Vagina (tissue), 2 donors: ENCODE measurements at regions not wholly inside any gene's neighbourhood (a gene's known extent, or its start where the extent isn't known, plus 50 kb on each side); places are given as distances from the start of the nearest gene placed in this dataset.

ENCODE experiments used
- DNase-seq, 2 donors: peaks; one replicate each; pipeline ENCODE4 v3.0.0-alpha.2; 2017; ENCODE audit errors: extremely low spot score in 2 of 2
- H3K27ac ChIP-seq: fragments of 200-600 bp; sonication (generic); one replicate; pipeline ENCODE4 v1.5.1; 2019
- H3K27me3 ChIP-seq: fragments of 200-600 bp; sonication (generic); one replicate; pipeline ENCODE4 v1.5.1; 2019
- H3K36me3 ChIP-seq, 2 donors: fragments of 200-600 bp; sonication (generic); one replicate each; pipeline ENCODE4 v1.5.1; 2017 to 2019
- H3K4me1 ChIP-seq: fragments of 200-600 bp; sonication (generic); one replicate; pipeline ENCODE4 v1.5.1; 2019
- H3K4me3 ChIP-seq, 2 donors: fragments of 200-600 bp; sonication (generic); 1 replicate in 1 of 2; 2 replicates in 1 of 2; pipeline ENCODE4 v1.5.1; 2016 to 2019
- H3K9me3 ChIP-seq: fragments of 200-600 bp; sonication (generic); one replicate; pipeline ENCODE4 v1.5.1; 2019
- CTCF ChIP-seq, 3 experiments: fragments of 450-650 bp in 2 of 3; fragments of 200-600 bp in 1 of 3; sonication (generic) in 1 of 3; IDR thresholded peaks; one replicate each; pipeline ENCODE4 v1.5.1; 2017 to 2019; ENCODE audit warnings: antibody characterized with exemption in 3 of 3, mild to moderate bottlenecking in 2 of 3, moderate library complexity in 2 of 3
- POLR2A ChIP-seq, 2 donors: fragments of 450-650 bp; IDR thresholded peaks; one replicate each; pipeline ENCODE4 v1.6.1; 2017; ENCODE audit warnings: antibody characterized with exemption in 2 of 2, mild to moderate bottlenecking in 2 of 2, moderate library complexity in 2 of 2
- POLR2AphosphoS5 ChIP-seq, 2 donors: sonication (generic); formaldehyde crosslinking; IDR thresholded peaks; one replicate each; pipeline ENCODE4 v1.9.0; 2017; ENCODE audit warnings: antibody characterized with exemption in 2 of 2, mild to moderate bottlenecking in 2 of 2, low read depth in 1 of 2; ENCODE audit not compliant: insufficient read depth in 1 of 2
- intact Hi-C: fragments of 100-400 bp; cut with DNase I; formaldehyde crosslinking; loops from one replicate; pipeline ENCODE4 v1.15.1; 2023

GRCh38 chrX:39893417-39894338 lies 204.1 kb downstream of the BCOR start:
- DNase-seq, result no peak
- H3K27me3 ChIP-seq, result no peaks in the 10 kb centered on the region
- no peak overlapping the region for H3K27ac ChIP-seq
- TF ChIP-seq CTCF (IDR thresholded peaks at IDR 0.05), result no peak
- TF ChIP-seq POLR2A (IDR thresholded peaks at IDR 0.05), result no peak
- TF ChIP-seq POLR2AphosphoS5 (IDR thresholded peaks at IDR 0.05; ENCODE audit: insufficient read depth in 1 of 2, low read depth in 1 of 2), result no peak
- intact Hi-C loops, result no loop called here
- no peaks in the 10 kb centered on the region for H3K36me3 ChIP-seq
- H3K9me3 ChIP-seq, result no peaks in the 10 kb centered on the region
- H3K4me1 ChIP-seq, result peaks cover 11% of the 10 kb centered on the region
- H3K4me3 ChIP-seq, result no peak overlapping the region

- Histone ChIP-seq H3K4me3 (no peak overlapping the region), H3K27ac (no peak overlapping the region), H3K36me3 (no peaks in the 10 kb centered on the region), H3K4me1 (peaks cover 11% of the 10 kb centered on the region), H3K27me3 (no peaks in the 10 kb centered on the region), H3K9me3 (no peaks in the 10 kb centered on the region)
- TF ChIP-seq POLR2AphosphoS5 (IDR thresholded peaks at IDR 0.05; ENCODE audit: insufficient read depth in 1 of 2, low read depth in 1 of 2), result no peak
- DNase-seq, result no peak
- intact Hi-C loops, result no loop called here
These were observed 203.1 kb downstream of the BCOR start for GRCh38 chrX:39894683-39895082.

DNA sequence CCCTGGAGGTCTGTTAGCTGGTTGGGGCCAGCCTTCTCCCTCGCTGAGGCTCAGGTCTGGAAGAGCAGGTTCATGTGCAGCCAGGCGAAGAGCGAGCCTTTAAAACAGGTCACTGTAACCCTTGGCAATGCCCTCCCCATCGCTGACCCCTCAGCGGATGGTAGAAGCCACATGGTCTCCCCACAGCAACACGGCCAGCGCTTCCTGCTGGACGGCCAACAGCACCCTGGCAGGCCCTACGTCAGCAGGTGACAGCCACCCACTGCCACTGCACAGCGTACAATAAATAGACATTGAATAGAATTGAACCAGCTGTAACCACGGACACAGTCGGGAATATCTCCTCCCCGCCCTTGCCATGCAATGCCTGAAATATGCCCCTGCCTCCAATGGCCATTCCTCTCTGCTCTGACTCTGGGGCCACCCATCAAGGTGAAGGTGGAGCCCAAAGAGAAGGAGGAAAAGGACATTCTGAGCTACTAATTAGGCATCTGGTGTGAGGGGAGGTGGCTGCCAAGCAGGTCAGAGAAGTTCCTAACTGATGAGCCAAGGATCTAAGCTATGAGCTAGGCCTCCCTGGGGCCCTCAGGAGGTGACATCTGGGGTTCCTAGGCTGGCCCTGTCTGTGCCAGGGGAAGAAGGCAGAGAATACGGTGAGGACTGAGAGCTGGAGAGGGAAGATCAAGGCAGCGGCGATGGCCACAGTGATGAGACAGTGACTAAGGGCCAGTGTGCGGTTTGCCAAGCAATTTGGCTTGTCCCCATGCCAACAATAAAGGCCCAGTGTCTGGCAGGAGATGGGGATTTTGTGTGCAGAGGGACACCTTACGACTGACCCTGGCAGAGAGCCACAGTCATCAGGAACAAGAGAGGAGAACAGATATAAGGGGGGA lies 202.3 kb downstream of the BCOR start:
- Histone ChIP-seq H3K27me3 (no peaks in the 10 kb centered on the region), H3K9me3 (no peaks in the 10 kb centered on the region), H3K27ac (no peak overlapping the region), H3K4me1 (peaks cover 11% of the 10 kb centered on the region), H3K36me3 (no peaks in the 10 kb centered on the region), H3K4me3 (no peak overlapping the region)
- intact Hi-C loops, result no loop called here
- TF ChIP-seq POLR2A (IDR thresholded peaks at IDR 0.05) (no peak), POLR2AphosphoS5 (IDR thresholded peaks at IDR 0.05; ENCODE audit: insufficient read depth in 1 of 2, low read depth in 1 of 2) (no peak), CTCF (IDR thresholded peaks at IDR 0.05) (no peak)
- no peak for DNase-seq

GRCh38 chrX:39896951-39897740 lies 200.6 kb downstream of the BCOR start:
- intact Hi-C loops, result no loop called here
- Histone ChIP-seq H3K4me3 (no peak overlapping the region), H3K9me3 (no peaks in the 10 kb centered on the region), H3K4me1 (peaks cover 11% of the 10 kb centered on the region), H3K27ac (no peak overlapping the region), H3K36me3 (no peaks in the 10 kb centered on the region), H3K27me3 (no peaks in the 10 kb centered on the region)
- no peak for DNase-seq
- no peak for TF ChIP-seq CTCF (IDR thresholded peaks at IDR 0.05)

- no peak overlapping the region for H3K27ac ChIP-seq
- H3K27me3 ChIP-seq, result no peaks in the 10 kb centered on the region
- no peak for TF ChIP-seq POLR2A (IDR thresholded peaks at IDR 0.05)
- TF ChIP-seq POLR2AphosphoS5 (IDR thresholded peaks at IDR 0.05; ENCODE audit: insufficient read depth in 1 of 2, low read depth in 1 of 2), result no peak
- no peak for TF ChIP-seq CTCF (IDR thresholded peaks at IDR 0.05)
- H3K4me1 ChIP-seq, result peaks cover 11% of the 10 kb centered on the region
- intact Hi-C loops, result no loop called here
- H3K36me3 ChIP-seq, result no peaks in the 10 kb centered on the region
- no peak for DNase-seq
- H3K9me3 ChIP-seq, result no peaks in the 10 kb centered on the region
- no peak overlapping the region for H3K4me3 ChIP-seq
These were observed 200.0 kb downstream of the BCOR start for GRCh38 chrX:39897741-39898097.
